ENCODE measurements at regions not wholly inside any gene's neighbourhood (a gene's known extent, or its start where the extent isn't known, plus 50 kb on each side); places are given as distances from the start of the nearest gene placed in this dataset.
A peak's percentile ranks its signal among the peaks of the same experiment; 100 is the strongest.

DNA sequence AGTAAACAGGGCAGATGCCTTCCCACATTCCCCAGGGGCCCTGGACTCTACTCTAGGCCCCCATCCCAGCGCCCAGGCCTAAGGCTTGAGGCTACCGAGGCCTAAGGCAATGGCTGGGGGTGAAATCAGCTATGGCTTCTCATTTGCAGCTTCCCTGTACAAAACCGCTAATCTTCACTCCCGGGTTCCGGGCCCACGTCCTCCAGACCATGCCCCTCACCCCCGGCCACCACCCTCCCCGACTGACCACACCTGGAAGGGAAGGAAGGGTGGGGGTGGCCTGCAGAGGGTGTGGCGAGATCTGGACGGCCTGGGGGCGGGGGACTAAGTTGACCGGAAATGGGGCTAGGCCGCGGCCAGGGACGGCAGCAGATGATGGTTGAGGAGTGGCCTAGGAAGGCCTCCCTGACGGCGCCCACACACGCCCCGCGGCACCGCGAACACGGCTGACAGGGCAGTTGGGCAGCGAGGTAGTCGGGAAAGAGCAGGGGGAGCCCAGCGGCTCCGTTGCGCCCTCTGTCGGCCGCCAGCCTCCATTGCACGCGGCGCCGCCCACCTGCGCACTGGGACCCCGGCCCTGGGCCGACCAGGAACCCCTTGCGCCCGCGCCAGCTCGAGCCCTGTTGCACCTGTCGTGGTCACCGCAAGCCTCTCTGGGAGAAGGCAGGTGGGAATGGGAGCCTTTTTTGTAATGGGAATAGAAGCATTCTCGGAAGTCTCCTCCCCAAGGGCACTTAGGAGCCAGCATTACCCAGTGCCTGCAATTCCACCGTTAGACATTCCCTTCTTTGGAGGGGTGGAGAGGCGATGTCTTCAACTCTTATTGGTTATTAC, 95.9 kb upstream of the CALM2 start (continued):
- TF ChIP-seq, protein P1, sequence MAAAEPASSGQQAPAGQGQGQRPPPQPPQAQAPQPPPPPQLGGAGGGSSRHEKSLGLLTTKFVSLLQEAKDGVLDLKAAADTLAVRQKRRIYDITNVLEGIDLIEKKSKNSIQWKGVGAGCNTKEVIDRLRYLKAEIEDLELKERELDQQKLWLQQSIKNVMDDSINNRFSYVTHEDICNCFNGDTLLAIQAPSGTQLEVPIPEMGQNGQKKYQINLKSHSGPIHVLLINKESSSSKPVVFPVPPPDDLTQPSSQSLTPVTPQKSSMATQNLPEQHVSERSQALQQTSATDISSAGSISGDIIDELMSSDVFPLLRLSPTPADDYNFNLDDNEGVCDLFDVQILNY (CRISPR knock-in tag; IDR thresholded peaks at IDR 0.05): peak; percentile 59; the same call in 1 of the 2 replicates

DNA sequence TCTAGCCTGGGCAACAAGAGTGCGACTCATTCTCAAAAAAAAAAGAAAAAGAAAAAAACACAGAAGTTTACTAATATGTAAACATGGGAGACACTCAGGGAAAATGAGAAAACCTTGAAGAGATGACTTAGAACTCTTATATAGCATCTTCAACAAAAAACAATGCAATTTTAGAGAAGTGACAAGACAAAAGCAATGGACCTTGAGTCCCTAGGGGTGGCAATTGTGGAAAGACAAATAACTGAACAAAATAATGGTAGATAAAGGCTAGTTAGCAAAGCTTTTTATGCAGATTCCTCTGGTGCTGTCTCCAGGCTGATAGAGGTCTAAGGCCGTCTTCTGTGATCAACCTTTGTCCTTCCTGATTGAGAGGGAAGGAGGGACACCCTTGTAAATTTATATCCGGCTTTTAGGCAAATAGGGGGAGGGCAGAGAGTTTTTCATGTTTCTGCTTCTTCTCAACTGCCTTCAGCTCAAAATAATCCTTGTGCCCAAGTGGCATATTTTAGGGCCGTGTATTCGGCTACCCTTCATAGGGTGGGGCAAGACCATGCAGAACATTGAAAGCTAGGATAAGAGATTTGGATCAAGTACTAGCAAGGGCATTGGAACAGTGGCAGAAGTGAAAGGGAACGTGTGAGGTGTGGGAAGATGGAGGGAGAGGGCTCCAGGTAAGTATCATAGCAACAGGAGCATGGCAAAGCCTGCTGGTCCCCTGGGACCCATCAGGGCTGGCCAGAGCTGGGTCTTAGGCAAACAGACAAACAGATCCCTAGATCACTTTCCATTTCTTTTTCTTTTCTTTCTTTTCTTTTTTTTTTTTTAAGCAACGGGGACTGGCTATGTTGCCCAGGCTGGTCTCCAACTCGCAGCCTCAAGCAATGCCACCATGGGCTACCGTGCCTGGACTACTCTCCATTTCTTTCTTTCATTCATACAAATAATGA, 95.0 kb upstream of the CALM2 start:
- H3K9me1 ChIP-seq (ENCODE audit: control insufficient read depth, insufficient read depth, low read length): no peaks in the 10 kb centered on the region
- no peak for ATAC-seq
- FAIRE-seq: no peak
- intact Hi-C loops (cut with micrococcal nuclease) (loop anchor here (5.0 kb wide), 1 partner anchor 51 kb away; no protein-coding TSS in a partner anchor), in situ Hi-C loops (cut with MboI) (no loop called here)
- no peaks in the 10 kb centered on the region for H3K9me3 ChIP-seq (replicated peaks; ENCODE audit: control insufficient read depth, insufficient read depth, low read depth, low read length)
- peak overlapping the region; percentile 84; the same call in 1 of the 2 replicates for H3K4me2 ChIP-seq (ENCODE audit: insufficient read depth, low read length)
- no peaks in the 10 kb centered on the region for H3K27me3 ChIP-seq (ENCODE audit: control insufficient read depth in 2 of 2, insufficient read depth in 2 of 2, low read length in 2 of 2)
- H3K9ac ChIP-seq (ENCODE audit: insufficient read depth in 1 of 2, low read depth in 2 of 2, low read length in 2 of 2): peak overlapping the region; percentile 61 to 91; a peak in 3 of 4 replicates
- peak overlapping the region; percentile 96 for H2AFZ ChIP-seq (ENCODE audit: low read depth, low read length)
- CTCF ChIA-PET (ENCODE audit: low intra/inter-chr PET ratio): interaction anchor here (0.7 kb wide), 1 partner anchor 280 kb away, joined by 4 read pairs; no protein-coding TSS in a partner anchor
- no peak for DNase-seq (ENCODE audit: extremely low read depth in 1 of 4, low spot score in 3 of 4)
- no peaks in the 10 kb centered on the region for H3K79me2 ChIP-seq (ENCODE audit: control insufficient read depth, insufficient read depth, low read length)
- H4K20me1 ChIP-seq (replicated peaks; ENCODE audit: control insufficient read depth, insufficient read depth, low read length): no peaks in the 10 kb centered on the region
- H3K27ac ChIP-seq (ENCODE audit: extremely low read depth, low read depth, low read length): peak overlapping the region; percentile 69; the same call in 1 of the 3 replicates
- H3K4me3 ChIP-seq: no peak overlapping the region
- POLR2A ChIA-PET: interaction anchor here (1.0 to 1.2 kb wide), 2 partner anchors 9 to 24 kb away, joined by 4 read pairs; no protein-coding TSS in a partner anchor
- no peaks in the 10 kb centered on the region for H3K36me3 ChIP-seq (ENCODE audit: control insufficient read depth, insufficient read depth, low read length)
- peaks cover 20 to 27% of the 10 kb centered on the region in 2 experiments for H3K4me1 ChIP-seq (replicated peaks in 1 of 2; ENCODE audit: control insufficient read depth in 2 of 2, insufficient read depth in 2 of 2, low read length in 2 of 2)
- no TSS peak for BruUV-seq (replicated peaks)
- WGBS (ENCODE audit: insufficient coverage, low coverage, missing lambda C conversion rate): 77% methylated on average over 7 of the region's 9 CpGs
- TF ChIP-seq, protein P2, sequence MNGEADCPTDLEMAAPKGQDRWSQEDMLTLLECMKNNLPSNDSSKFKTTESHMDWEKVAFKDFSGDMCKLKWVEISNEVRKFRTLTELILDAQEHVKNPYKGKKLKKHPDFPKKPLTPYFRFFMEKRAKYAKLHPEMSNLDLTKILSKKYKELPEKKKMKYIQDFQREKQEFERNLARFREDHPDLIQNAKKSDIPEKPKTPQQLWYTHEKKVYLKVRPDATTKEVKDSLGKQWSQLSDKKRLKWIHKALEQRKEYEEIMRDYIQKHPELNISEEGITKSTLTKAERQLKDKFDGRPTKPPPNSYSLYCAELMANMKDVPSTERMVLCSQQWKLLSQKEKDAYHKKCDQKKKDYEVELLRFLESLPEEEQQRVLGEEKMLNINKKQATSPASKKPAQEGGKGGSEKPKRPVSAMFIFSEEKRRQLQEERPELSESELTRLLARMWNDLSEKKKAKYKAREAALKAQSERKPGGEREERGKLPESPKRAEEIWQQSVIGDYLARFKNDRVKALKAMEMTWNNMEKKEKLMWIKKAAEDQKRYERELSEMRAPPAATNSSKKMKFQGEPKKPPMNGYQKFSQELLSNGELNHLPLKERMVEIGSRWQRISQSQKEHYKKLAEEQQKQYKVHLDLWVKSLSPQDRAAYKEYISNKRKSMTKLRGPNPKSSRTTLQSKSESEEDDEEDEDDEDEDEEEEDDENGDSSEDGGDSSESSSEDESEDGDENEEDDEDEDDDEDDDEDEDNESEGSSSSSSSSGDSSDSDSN (IDR thresholded peaks at IDR 0.05; ENCODE audit: borderline replicate concordance in 1 of 2, low read depth in 2 of 2, low read length in 2 of 2): no peak
- TF ChIP-seq, protein P3, sequence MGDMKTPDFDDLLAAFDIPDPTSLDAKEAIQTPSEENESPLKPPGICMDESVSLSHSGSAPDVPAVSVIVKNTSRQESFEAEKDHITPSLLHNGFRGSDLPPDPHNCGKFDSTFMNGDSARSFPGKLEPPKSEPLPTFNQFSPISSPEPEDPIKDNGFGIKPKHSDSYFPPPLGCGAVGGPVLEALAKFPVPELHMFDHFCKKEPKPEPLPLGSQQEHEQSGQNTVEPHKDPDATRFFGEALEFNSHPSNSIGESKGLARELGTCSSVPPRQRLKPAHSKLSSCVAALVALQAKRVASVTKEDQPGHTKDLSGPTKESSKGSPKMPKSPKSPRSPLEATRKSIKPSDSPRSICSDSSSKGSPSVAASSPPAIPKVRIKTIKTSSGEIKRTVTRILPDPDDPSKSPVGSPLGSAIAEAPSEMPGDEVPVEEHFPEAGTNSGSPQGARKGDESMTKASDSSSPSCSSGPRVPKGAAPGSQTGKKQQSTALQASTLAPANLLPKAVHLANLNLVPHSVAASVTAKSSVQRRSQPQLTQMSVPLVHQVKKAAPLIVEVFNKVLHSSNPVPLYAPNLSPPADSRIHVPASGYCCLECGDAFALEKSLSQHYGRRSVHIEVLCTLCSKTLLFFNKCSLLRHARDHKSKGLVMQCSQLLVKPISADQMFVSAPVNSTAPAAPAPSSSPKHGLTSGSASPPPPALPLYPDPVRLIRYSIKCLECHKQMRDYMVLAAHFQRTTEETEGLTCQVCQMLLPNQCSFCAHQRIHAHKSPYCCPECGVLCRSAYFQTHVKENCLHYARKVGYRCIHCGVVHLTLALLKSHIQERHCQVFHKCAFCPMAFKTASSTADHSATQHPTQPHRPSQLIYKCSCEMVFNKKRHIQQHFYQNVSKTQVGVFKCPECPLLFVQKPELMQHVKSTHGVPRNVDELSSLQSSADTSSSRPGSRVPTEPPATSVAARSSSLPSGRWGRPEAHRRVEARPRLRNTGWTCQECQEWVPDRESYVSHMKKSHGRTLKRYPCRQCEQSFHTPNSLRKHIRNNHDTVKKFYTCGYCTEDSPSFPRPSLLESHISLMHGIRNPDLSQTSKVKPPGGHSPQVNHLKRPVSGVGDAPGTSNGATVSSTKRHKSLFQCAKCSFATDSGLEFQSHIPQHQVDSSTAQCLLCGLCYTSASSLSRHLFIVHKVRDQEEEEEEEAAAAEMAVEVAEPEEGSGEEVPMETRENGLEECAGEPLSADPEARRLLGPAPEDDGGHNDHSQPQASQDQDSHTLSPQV (IDR thresholded peaks at IDR 0.05): no peak
- TF ChIP-seq, protein P4, sequence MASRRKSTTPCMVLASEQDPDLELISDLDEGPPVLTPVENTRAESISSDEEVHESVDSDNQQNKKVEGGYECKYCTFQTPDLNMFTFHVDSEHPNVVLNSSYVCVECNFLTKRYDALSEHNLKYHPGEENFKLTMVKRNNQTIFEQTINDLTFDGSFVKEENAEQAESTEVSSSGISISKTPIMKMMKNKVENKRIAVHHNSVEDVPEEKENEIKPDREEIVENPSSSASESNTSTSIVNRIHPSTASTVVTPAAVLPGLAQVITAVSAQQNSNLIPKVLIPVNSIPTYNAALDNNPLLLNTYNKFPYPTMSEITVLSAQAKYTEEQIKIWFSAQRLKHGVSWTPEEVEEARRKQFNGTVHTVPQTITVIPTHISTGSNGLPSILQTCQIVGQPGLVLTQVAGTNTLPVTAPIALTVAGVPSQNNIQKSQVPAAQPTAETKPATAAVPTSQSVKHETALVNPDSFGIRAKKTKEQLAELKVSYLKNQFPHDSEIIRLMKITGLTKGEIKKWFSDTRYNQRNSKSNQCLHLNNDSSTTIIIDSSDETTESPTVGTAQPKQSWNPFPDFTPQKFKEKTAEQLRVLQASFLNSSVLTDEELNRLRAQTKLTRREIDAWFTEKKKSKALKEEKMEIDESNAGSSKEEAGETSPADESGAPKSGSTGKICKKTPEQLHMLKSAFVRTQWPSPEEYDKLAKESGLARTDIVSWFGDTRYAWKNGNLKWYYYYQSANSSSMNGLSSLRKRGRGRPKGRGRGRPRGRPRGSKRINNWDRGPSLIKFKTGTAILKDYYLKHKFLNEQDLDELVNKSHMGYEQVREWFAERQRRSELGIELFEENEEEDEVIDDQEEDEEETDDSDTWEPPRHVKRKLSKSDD (conservative IDR thresholded peaks at IDR 0.05; ENCODE audit: low read length): no peak
- TF ChIP-seq NCOA4 (IDR thresholded peaks at IDR 0.05; ENCODE audit: partially characterized antibody): peak; percentile 22

Data from K562 (cell line).